Nephron progenitor cell (in vitro differentiated cells): ENCODE measurements at regions not wholly inside any gene's neighbourhood (a gene's known extent, or its start where the extent isn't known, plus 50 kb on each side); places are given as distances from the start of the nearest gene placed in this dataset.

Source experiments
- DNase-seq: peaks from one replicate; pipeline ENCODE4 v3.0.0; 2021
- H3K27ac Mint-ChIP-seq: 2 replicates; pipeline ENCODE4 v1.8.0; 2021; ENCODE audit warnings: mild to moderate bottlenecking, moderate library complexity, mixed read lengths
- H3K27me3 Mint-ChIP-seq: 2 replicates; pipeline ENCODE4 v1.8.0; 2021; ENCODE audit warnings: mild to moderate bottlenecking, low read depth, mixed read lengths; ENCODE audit not compliant: poor library complexity
- H3K36me3 Mint-ChIP-seq: 2 replicates; pipeline ENCODE4 v1.8.0; 2021; ENCODE audit warnings: low read depth, mixed read lengths
- H3K4me1 Mint-ChIP-seq: 2 replicates; pipeline ENCODE4 v1.8.0; 2021; ENCODE audit warnings: mixed read lengths
- H3K4me3 Mint-ChIP-seq: 2 replicates; pipeline ENCODE4 v1.8.0; 2021; ENCODE audit warnings: mild to moderate bottlenecking, moderate library complexity, mixed read lengths
- H3K9me3 Mint-ChIP-seq: 2 replicates; pipeline ENCODE4 v1.8.0; 2021; ENCODE audit warnings: mild to moderate bottlenecking, moderate library complexity, mixed read lengths
- TF ChIP-seq, protein P1 (sequence below): fragments of 200-600 bp; sonication (generic); IDR thresholded peaks from 2 replicates; pipeline ENCODE4 v1.5.0; 2021; ENCODE audit warnings: antibody characterized with exemption

DNA sequence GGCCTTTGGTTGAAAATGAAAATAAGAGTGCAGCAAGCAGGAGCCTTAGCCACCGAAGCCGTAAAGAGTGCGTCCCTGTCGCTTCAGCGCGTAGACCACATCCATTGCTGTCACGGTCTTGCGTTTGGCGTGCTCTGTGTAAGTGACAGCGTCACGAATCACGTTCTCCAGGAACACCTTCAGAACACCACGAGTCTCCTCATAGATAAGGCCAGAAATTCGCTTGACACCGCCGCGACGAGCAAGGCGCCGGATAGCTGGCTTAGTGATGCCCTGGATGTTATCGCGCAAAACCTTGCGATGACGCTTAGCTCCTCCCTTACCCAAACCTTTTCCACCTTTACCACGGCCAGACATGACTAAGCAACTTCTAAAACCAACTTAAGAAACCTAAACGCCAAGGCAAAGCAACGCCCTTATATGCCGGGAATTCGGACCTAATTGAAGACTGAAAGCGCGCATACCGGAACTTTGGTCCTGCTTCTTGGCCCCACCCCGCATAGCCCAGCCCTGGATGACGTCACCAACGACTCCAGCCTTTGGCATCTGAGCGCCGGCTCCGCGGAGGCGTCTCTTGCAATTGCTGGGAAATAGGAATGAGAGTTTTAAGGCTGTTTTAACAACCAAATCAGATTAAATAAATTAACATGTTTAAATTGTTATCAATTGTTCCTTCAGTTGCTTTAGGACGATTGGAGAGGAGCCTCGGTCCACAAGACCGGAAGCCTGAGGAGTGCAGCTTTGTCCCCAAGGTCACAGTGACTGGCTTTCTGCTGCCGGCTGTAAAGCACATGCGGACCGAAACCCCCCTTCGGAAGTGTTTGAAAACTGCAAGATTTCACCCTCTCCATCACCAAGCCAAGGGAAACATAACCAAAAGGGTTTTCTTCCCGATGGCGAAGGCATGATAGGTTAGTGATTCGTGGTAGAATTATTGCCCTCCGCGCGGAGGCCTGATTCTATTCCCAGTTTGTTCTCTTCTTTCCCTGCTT lies 79.6 kb upstream of the BTN3A2 start:
- no peaks in the 10 kb centered on the region for H3K36me3 Mint-ChIP-seq
- peak overlapping the region; percentile 98 for H3K27ac Mint-ChIP-seq
- peaks cover 4% of the 10 kb centered on the region for H3K27me3 Mint-ChIP-seq
- TF ChIP-seq, protein P1, sequence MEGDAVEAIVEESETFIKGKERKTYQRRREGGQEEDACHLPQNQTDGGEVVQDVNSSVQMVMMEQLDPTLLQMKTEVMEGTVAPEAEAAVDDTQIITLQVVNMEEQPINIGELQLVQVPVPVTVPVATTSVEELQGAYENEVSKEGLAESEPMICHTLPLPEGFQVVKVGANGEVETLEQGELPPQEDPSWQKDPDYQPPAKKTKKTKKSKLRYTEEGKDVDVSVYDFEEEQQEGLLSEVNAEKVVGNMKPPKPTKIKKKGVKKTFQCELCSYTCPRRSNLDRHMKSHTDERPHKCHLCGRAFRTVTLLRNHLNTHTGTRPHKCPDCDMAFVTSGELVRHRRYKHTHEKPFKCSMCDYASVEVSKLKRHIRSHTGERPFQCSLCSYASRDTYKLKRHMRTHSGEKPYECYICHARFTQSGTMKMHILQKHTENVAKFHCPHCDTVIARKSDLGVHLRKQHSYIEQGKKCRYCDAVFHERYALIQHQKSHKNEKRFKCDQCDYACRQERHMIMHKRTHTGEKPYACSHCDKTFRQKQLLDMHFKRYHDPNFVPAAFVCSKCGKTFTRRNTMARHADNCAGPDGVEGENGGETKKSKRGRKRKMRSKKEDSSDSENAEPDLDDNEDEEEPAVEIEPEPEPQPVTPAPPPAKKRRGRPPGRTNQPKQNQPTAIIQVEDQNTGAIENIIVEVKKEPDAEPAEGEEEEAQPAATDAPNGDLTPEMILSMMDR = no peak
- peak overlapping the region; percentile 92 for H3K4me3 Mint-ChIP-seq
- peak; percentile 91 for DNase-seq
- peaks cover 34% of the 10 kb centered on the region for H3K4me1 Mint-ChIP-seq
- peaks cover 22% of the 10 kb centered on the region for H3K9me3 Mint-ChIP-seq

DNA sequence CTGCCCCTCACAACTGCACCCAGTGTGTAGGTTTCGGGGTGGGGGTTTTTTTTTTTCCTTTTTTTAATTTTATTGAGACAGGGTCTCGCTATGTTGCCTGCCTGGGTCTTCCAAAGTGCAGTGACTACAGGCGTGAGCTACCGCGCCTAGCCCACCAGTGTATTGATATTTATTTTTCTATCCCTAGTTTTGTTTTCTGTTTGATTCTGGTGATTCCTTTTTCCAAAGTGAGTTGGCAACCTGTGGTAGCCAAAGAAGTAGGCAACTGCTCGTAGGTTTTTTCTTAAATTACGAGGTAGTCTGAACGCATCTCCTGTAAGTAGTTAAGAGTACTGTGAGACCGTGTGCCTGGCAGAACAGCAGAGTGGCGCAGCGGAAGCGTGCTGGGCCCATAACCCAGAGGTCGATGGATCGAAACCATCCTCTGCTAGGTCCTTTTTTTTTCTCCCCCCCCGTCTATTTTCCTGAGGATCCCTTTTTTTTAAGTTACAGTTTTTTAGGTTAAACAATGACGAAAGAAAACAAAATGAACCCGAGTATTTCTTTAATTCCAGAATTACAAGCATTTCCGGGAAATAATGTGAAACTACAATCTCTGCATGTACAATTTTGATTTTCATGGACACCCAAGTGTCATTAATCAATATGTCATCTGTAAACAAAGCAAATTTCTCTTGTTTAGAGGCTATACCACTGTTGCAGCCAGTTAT lies 78.7 kb upstream of the BTN3A2 start:
- peak overlapping the region; percentile 98 for H3K27ac Mint-ChIP-seq
- TF ChIP-seq, protein P1 = no peak
- H3K4me3 Mint-ChIP-seq = peak overlapping the region; percentile 92
- H3K9me3 Mint-ChIP-seq = peaks cover 22% of the 10 kb centered on the region
- H3K36me3 Mint-ChIP-seq = no peaks in the 10 kb centered on the region
- peaks cover 25% of the 10 kb centered on the region for H3K4me1 Mint-ChIP-seq
- H3K27me3 Mint-ChIP-seq = peaks cover 4% of the 10 kb centered on the region
- DNase-seq = peak; percentile 68

DNA sequence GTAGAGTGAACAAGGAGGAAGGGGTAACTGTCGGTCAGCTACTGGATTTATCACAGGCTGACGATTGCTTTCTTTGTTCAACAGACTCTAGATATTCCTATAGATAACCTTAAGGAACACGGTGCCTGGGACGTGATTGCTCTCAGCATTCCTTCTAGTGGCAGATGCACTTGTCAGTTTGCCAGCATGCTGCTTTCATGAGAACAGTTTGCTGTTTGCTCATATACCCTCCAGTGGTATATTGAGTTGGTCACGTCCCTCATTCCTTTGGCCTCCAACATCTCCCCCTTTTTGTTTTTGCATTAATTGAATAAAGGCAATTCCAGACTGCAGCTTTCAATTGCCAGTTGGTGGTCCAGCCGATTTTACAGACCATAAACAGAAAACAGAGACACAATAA lies 76.8 kb upstream of the BTN3A2 start:
- peaks cover 10% of the 10 kb centered on the region for H3K4me1 Mint-ChIP-seq
- H3K4me3 Mint-ChIP-seq = no peak overlapping the region
- peaks cover 22% of the 10 kb centered on the region for H3K9me3 Mint-ChIP-seq
- H3K36me3 Mint-ChIP-seq = no peaks in the 10 kb centered on the region
- H3K27me3 Mint-ChIP-seq = peaks cover 8% of the 10 kb centered on the region
- no peak overlapping the region for H3K27ac Mint-ChIP-seq
- TF ChIP-seq, protein P1 = no peak
- DNase-seq = no peak

DNA sequence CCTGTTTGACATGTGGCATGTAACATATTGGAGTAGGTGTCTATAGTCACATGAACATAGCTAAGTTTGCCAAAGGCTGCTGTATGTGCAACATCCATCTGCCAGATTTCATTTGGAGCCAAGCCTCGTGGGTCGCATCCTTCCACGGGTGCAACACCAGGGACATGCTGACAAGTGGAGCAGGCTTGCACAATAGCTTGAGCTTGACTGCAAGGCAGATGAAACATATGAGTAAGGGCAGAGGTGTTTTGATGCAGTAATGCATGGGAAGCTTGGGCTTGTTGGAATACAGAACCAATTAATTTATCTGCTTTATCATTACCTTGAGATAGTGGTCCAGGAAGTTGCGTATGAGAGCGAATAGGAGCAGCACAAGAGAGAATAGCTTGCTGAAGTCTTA lies 74.1 kb upstream of the BTN3A2 start:
- Mint-ChIP-seq H3K27ac (no peak overlapping the region), H3K27me3 (peaks cover 8% of the 10 kb centered on the region), H3K4me3 (no peak overlapping the region), H3K9me3 (peaks cover 32% of the 10 kb centered on the region), H3K36me3 (no peaks in the 10 kb centered on the region), H3K4me1 (peaks cover 16% of the 10 kb centered on the region)
- TF ChIP-seq, protein P1 = no peak
- DNase-seq = no peak

DNA sequence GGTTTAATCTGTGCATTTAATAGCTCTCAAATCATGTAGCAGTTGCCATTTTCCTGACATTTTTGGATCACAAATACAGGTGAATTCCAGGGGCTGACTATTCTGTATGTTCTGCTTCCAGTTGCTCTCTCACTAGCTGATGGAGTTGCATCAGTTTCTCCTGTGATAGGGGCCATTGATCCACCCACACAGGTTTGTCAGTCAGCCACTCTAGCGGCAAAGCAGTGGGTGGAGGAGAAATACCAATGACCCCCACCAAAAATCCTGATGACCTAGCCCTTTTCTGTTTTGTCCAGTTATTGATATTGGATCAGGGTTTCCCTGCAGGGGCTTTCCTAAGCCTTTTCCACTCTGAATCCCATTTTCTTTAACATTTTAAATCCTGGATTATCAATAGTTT lies 72.3 kb upstream of the BTN3A2 start:
- H3K27me3 Mint-ChIP-seq = peaks cover 4% of the 10 kb centered on the region
- TF ChIP-seq, protein P1 = no peak
- no peaks in the 10 kb centered on the region for H3K36me3 Mint-ChIP-seq
- peaks cover 32% of the 10 kb centered on the region for H3K4me1 Mint-ChIP-seq
- DNase-seq = no peak
- H3K27ac Mint-ChIP-seq = no peak overlapping the region
- H3K4me3 Mint-ChIP-seq = no peak overlapping the region
- peaks cover 24% of the 10 kb centered on the region for H3K9me3 Mint-ChIP-seq
